H1 (cell line): ENCODE measurements at regions not wholly inside any gene's neighbourhood (a gene's known extent, or its start where the extent isn't known, plus 50 kb on each side); places are given as distances from the start of the nearest gene placed in this dataset.

ENCODE experiments used
- CTCF ChIA-PET: fragments of 300-600 bp; sonication (Branson Sonifier 250); formaldehyde crosslinking; loops from one replicate; lab custom pipeline; 2021; ENCODE audit not compliant: partially characterized antibody; lab: Charles Lee
- POLR2A ChIA-PET: fragments of 300-600 bp; sonication (Branson Sonifier 250); formaldehyde crosslinking; loops from one replicate; lab custom pipeline; 2021; ENCODE audit warnings: inconsistent platforms; ENCODE audit not compliant: partially characterized antibody; lab: Charles Lee
- DNase-seq, 2 experiments: peaks; one replicate each; pipeline versions ENCODE4 v3.0.0 to v3.0.0-alpha.2; 2010 to 2022; ENCODE audit warnings: low spot score in 2 of 2, low read depth in 1 of 2, mixed read lengths in 1 of 2
- FAIRE-seq: peaks from 2 replicates; lab custom pipeline; 2011; peaks lifted over from hg19 to GRCh38; lab: Jason Lieb, UNC
- H2AFZ ChIP-seq: 2 replicates; pipeline ENCODE4 v1.8.1; 2012; ENCODE audit warnings: low read length, inconsistent platforms
- H2AK5ac ChIP-seq: 2 replicates; pipeline ENCODE4 v1.6.1; 2013; ENCODE audit warnings: low read depth, low read length
- H2BK120ac ChIP-seq: replicated peaks from 2 replicates; pipeline ENCODE3; 2013; ENCODE audit warnings: low read depth, low read length, inconsistent platforms
- H2BK12ac ChIP-seq: 2 replicates; pipeline ENCODE4 v1.6.1; 2013; ENCODE audit warnings: low read depth, low read length
- H2BK15ac ChIP-seq: 2 replicates; pipeline ENCODE4 v1.6.1; 2013; ENCODE audit warnings: low read length
- H2BK20ac ChIP-seq: 2 replicates; pipeline ENCODE4 v1.6.1; 2013; ENCODE audit warnings: low read length
- H2BK5ac ChIP-seq: 2 replicates; pipeline ENCODE4 v1.6.1; 2013; ENCODE audit warnings: low read depth, low read length
- H3K14ac ChIP-seq: 2 replicates; pipeline ENCODE4 v1.6.1; 2013; ENCODE audit warnings: inconsistent platforms; ENCODE audit not compliant: insufficient read length
- H3K18ac ChIP-seq: 2 replicates; pipeline ENCODE4 v1.6.1; 2013; ENCODE audit warnings: low read length; ENCODE audit errors: extremely low read depth
- H3K23ac ChIP-seq: 2 replicates; pipeline ENCODE4 v1.6.1; 2013; ENCODE audit warnings: inconsistent platforms; ENCODE audit not compliant: insufficient read length
- H3K23me2 ChIP-seq: 2 replicates; pipeline ENCODE4 v1.6.1; 2013; ENCODE audit warnings: low read depth, low read length
- H3K27ac ChIP-seq: 2 replicates; pipeline ENCODE4 v1.6.1; 2011; ENCODE audit warnings: low read depth, low read length, inconsistent platforms
- H3K27me3 ChIP-seq, 4 experiments: replicated peaks in 1 of 4; 1 replicate in 1 of 4; 2 replicates in 3 of 4; pipeline versions ENCODE4 v1.6.1 to v1.8.1; 2011 to 2013; ENCODE audit warnings: low read length in 3 of 4, mild to moderate bottlenecking in 3 of 4, inconsistent platforms in 2 of 4, mixed read lengths in 2 of 4, moderate library complexity in 1 of 4; ENCODE audit not compliant: control insufficient read depth in 3 of 4, insufficient read depth in 3 of 4; ENCODE audit errors: extremely low read depth in 1 of 4
- H3K36me3 ChIP-seq, 4 experiments: 2 replicates each; pipeline versions ENCODE4 v1.6.1 to v1.8.1; 2011 to 2013; ENCODE audit warnings: mild to moderate bottlenecking in 4 of 4, low read length in 3 of 4, moderate library complexity in 2 of 4, control low read depth in 1 of 4, inconsistent platforms in 1 of 4; ENCODE audit not compliant: insufficient read depth in 4 of 4, control insufficient read depth in 2 of 4
- H3K4ac ChIP-seq: replicated peaks from 2 replicates; pipeline ENCODE3; 2013; ENCODE audit warnings: low read length, low read depth, mixed read lengths, inconsistent platforms; ENCODE audit not compliant: insufficient read length
- H3K4me1 ChIP-seq, 4 experiments: replicated peaks in 1 of 4; 1 replicate in 1 of 4; 2 replicates in 3 of 4; pipeline versions ENCODE4 v1.6.1 to v1.8.1; 2011 to 2013; ENCODE audit warnings: low read length in 3 of 4, inconsistent platforms in 2 of 4, mixed read lengths in 1 of 4; ENCODE audit not compliant: insufficient read depth in 4 of 4, control insufficient read depth in 3 of 4
- H3K4me2 ChIP-seq, 2 experiments: 2 replicates each; pipeline versions ENCODE4 v1.6.1 to v1.8.1; 2011 to 2013; ENCODE audit warnings: low read depth in 2 of 2, low read length in 2 of 2, control low read depth in 1 of 2, inconsistent platforms in 1 of 2, mild to moderate bottlenecking in 1 of 2; ENCODE audit not compliant: insufficient read depth in 1 of 2
- H3K4me3 ChIP-seq, 4 experiments: fragments of 200-600, 300-600 bp in 1 of 4; sonication (generic), shearing (Covaris generic), sonication (Bioruptor Twin) in 1 of 4; 2 replicates each; pipeline versions ENCODE4 v1.5.1 to v1.8.1; 2011 to 2016; ENCODE audit warnings: low read length in 4 of 4, low read depth in 3 of 4, control low read depth in 2 of 4, inconsistent platforms in 2 of 4, mild to moderate bottlenecking in 2 of 4, mixed read lengths in 1 of 4, moderate library complexity in 1 of 4; ENCODE audit not compliant: insufficient read depth in 2 of 4; ENCODE audit errors: extremely low read depth in 1 of 4
- H3K56ac ChIP-seq: replicated peaks from 2 replicates; pipeline ENCODE3; 2013; ENCODE audit warnings: low read depth, mild to moderate bottlenecking, mixed read lengths, low read length, inconsistent platforms; ENCODE audit not compliant: insufficient read length
- H3K79me1 ChIP-seq: 2 replicates; pipeline ENCODE4 v1.6.1; 2013; ENCODE audit warnings: low read depth, low read length, control low read depth
- H3K79me2 ChIP-seq, 2 experiments: 2 replicates each; pipeline versions ENCODE4 v1.6.1 to v1.8.1; 2012 to 2013; ENCODE audit warnings: low read length in 2 of 2, mild to moderate bottlenecking in 2 of 2, inconsistent platforms in 1 of 2; ENCODE audit not compliant: insufficient read depth in 2 of 2, control insufficient read depth in 1 of 2
- H3K9ac ChIP-seq, 4 experiments: replicated peaks in 1 of 4; 1 replicate in 1 of 4; 2 replicates in 3 of 4; pipeline versions ENCODE4 v1.6.1 to v1.8.1; 2011 to 2013; ENCODE audit warnings: low read depth in 3 of 4, low read length in 3 of 4, control low read depth in 2 of 4, mild to moderate bottlenecking in 2 of 4, moderate library complexity in 2 of 4, inconsistent platforms in 1 of 4; ENCODE audit errors: extremely low read depth in 1 of 4
- H3K9me3 ChIP-seq, 2 experiments: 2 replicates each; pipeline versions ENCODE4 v1.6.1 to v1.8.1; 2012 to 2013; ENCODE audit warnings: mild to moderate bottlenecking in 2 of 2, moderate library complexity in 2 of 2, control low read depth in 1 of 2, inconsistent platforms in 1 of 2, low read depth in 1 of 2, low read length in 1 of 2, mixed read lengths in 1 of 2; ENCODE audit not compliant: insufficient read depth in 2 of 2
- H4K20me1 ChIP-seq, 2 experiments: replicated peaks in 1 of 2; 2 replicates each; pipeline versions ENCODE3 to v1.8.1; 2011 to 2013; ENCODE audit warnings: inconsistent platforms in 2 of 2, low read length in 2 of 2, mild to moderate bottlenecking in 1 of 2; ENCODE audit not compliant: insufficient read depth in 2 of 2, control insufficient read depth in 1 of 2
- H4K5ac ChIP-seq: 2 replicates; pipeline ENCODE4 v1.6.1; 2013; ENCODE audit warnings: low read length, low read depth, mixed read lengths, inconsistent platforms; ENCODE audit not compliant: insufficient read length
- H4K8ac ChIP-seq: 2 replicates; pipeline ENCODE4 v1.8.0; 2013; ENCODE audit warnings: mild to moderate bottlenecking, moderate library complexity, low read length, inconsistent platforms; ENCODE audit not compliant: insufficient read depth; ENCODE audit errors: extremely low read depth
- H4K91ac ChIP-seq: replicated peaks from 2 replicates; pipeline ENCODE3; 2013; ENCODE audit warnings: low read length, mixed read lengths, inconsistent platforms; ENCODE audit not compliant: insufficient read length
- CEBPB ChIP-seq: IDR thresholded peaks from 2 replicates; pipeline ENCODE4 v1.6.1; 2012; ENCODE audit warnings: low read depth, low read length
- GABPA ChIP-seq: IDR thresholded peaks from 2 replicates; pipeline ENCODE4 v1.6.1; 2011; ENCODE audit warnings: mild to moderate bottlenecking, low read length, moderate library complexity, borderline replicate concordance; ENCODE audit not compliant: insufficient read depth
- GTF2F1 ChIP-seq: IDR thresholded peaks from 2 replicates; pipeline ENCODE4 v1.6.1; 2012; ENCODE audit warnings: low read depth, low read length, improper control_type of control experiment, borderline replicate concordance
- HDAC6 ChIP-seq: IDR thresholded peaks from one replicate; pipeline ENCODE4 v1.7.1; 2012; ENCODE audit warnings: low read depth, mild to moderate bottlenecking, inconsistent platforms, low read length, moderate library complexity
- NANOG ChIP-seq: IDR thresholded peaks from 2 replicates; pipeline ENCODE4 v1.6.1; 2011; ENCODE audit warnings: low read length, low read depth, mild to moderate bottlenecking, inconsistent platforms; ENCODE audit not compliant: insufficient read depth, poor library complexity, severe bottlenecking
- RAD21 ChIP-seq, 2 experiments: IDR thresholded peaks in 1 of 2; conservative IDR thresholded peaks in 1 of 2; 2 replicates each; pipeline ENCODE4 v1.6.1; 2011; ENCODE audit warnings: low read depth in 2 of 2, low read length in 2 of 2, improper control_type of control experiment in 1 of 2, inconsistent platforms in 1 of 2, mild to moderate bottlenecking in 1 of 2, moderate library complexity in 1 of 2
- RNF2 ChIP-seq: fragments of 200-900, 300-1000 bp; sonication (generic); IDR thresholded peaks from 2 replicates; pipeline ENCODE4 v1.7.1; 2016; ENCODE audit warnings: borderline replicate concordance, low read depth, mild to moderate bottlenecking, antibody characterized with exemption, low read length; ENCODE audit not compliant: poor library complexity, severe bottlenecking; ENCODE audit errors: missing control alignments
- SP4 ChIP-seq: IDR thresholded peaks from 2 replicates; pipeline ENCODE4 v1.6.1; 2012; ENCODE audit warnings: low read length, inconsistent platforms
- TAF1 ChIP-seq: IDR thresholded peaks from 2 replicates; pipeline ENCODE4 v1.6.1; 2011; ENCODE audit warnings: mild to moderate bottlenecking, low read depth, low read length
- TAF7 ChIP-seq: optimal IDR thresholded peaks from 2 replicates; pipeline ENCODE3; 2011; ENCODE audit warnings: low read depth, mild to moderate bottlenecking, inconsistent platforms, low read length, moderate library complexity, borderline replicate concordance
- WGBS, 2 experiments: shearing (Covaris generic) in 1 of 2; methylation state at CpG; one replicate each; pipeline versions ENCODE4 v1.1.6 to v1.1.7; 2013 to 2015; ENCODE audit warnings: low lambda C conversion rate in 2 of 2, mixed read lengths in 2 of 2, inconsistent platforms in 1 of 2, low coverage in 1 of 2, missing lambda C conversion rate in 1 of 2; ENCODE audit not compliant: insufficient replicate concordance in 2 of 2, insufficient coverage in 1 of 2, insufficient read length in 1 of 2; ENCODE audit errors: extremely low coverage in 1 of 2, missing lambda C conversion rate in 1 of 2; 5-methylcytosine and 5-hydroxymethylcytosine counted together
- TF ChIP-seq, protein P1 (sequence below), 3 experiments: IDR thresholded peaks; 1 replicate in 2 of 3; 2 replicates in 1 of 3; pipeline versions ENCODE4 v1.5.1 to v1.6.1; 2011; ENCODE audit warnings: low read length in 3 of 3, mild to moderate bottlenecking in 3 of 3, inconsistent platforms in 2 of 3, low read depth in 1 of 3, moderate library complexity in 1 of 3; ENCODE audit not compliant: insufficient read depth in 1 of 3; ENCODE audit errors: control extremely low read depth in 1 of 3

GRCh38 chr19:28430214-28430613, 782.7 kb downstream of the UQCRFS1 start:
- Histone ChIP-seq H3K56ac (no peak overlapping the region), H3K23ac (no peak overlapping the region), H2BK15ac (no peak overlapping the region), H3K4ac (no peak overlapping the region), H3K27ac (no peak overlapping the region), H4K91ac (no peak overlapping the region), H3K27me3 (no peaks in the 10 kb centered on the region), H4K20me1 (no peaks in the 10 kb centered on the region), H2BK12ac (no peak overlapping the region), H3K9ac (no peak overlapping the region), H2BK5ac (no peak overlapping the region), H3K23me2 (no peaks in the 10 kb centered on the region), H3K14ac (no peak overlapping the region), H2AFZ (no peak overlapping the region), H3K79me2 (no peaks in the 10 kb centered on the region), H2BK120ac (no peak overlapping the region), H3K9me3 (peaks cover 6% of the 10 kb centered on the region in 2 experiments; a peak in 3 of 4 replicates), H3K18ac (no peak overlapping the region), H3K4me3 (no peak overlapping the region), H2AK5ac (no peak overlapping the region), H3K4me1 (peaks cover 0 to 16% (median 11%) of the 10 kb centered on the region in 4 experiments; a peak in 5 of 7 replicates), H4K5ac (no peak overlapping the region), H3K4me2 (no peak overlapping the region; a peak in 1 of 4 replicates), H2BK20ac (no peak overlapping the region), H3K36me3 (no peaks in the 10 kb centered on the region; a peak in 1 of 8 replicates), H4K8ac (no peak overlapping the region), H3K79me1 (no peaks in the 10 kb centered on the region)
- WGBS, 2 experiments, result 82% methylated on average over 2 of the region's 2 CpGs; no CpG with 5 or more reads in 1 of the 2 experiments
- CTCF ChIA-PET, result interaction anchor here (1.0 to 1.4 kb wide), 2 partner anchors 27 to 204 kb away, joined by 3 to 4 read pairs; no protein-coding TSS in a partner anchor
- DNase-seq (peak in 1 of 2 experiments; percentile 11), FAIRE-seq (no peak)
- POLR2A ChIA-PET, result interaction anchor here (1.3 to 1.7 kb wide), 2 partner anchors 16 to 20 kb away, joined by 4 to 5 read pairs; no protein-coding TSS in a partner anchor
- no peak for TF ChIP-seq SP4
- TF ChIP-seq TAF7, result no peak
- no peak for TF ChIP-seq HDAC6
- TF ChIP-seq, protein P1, sequence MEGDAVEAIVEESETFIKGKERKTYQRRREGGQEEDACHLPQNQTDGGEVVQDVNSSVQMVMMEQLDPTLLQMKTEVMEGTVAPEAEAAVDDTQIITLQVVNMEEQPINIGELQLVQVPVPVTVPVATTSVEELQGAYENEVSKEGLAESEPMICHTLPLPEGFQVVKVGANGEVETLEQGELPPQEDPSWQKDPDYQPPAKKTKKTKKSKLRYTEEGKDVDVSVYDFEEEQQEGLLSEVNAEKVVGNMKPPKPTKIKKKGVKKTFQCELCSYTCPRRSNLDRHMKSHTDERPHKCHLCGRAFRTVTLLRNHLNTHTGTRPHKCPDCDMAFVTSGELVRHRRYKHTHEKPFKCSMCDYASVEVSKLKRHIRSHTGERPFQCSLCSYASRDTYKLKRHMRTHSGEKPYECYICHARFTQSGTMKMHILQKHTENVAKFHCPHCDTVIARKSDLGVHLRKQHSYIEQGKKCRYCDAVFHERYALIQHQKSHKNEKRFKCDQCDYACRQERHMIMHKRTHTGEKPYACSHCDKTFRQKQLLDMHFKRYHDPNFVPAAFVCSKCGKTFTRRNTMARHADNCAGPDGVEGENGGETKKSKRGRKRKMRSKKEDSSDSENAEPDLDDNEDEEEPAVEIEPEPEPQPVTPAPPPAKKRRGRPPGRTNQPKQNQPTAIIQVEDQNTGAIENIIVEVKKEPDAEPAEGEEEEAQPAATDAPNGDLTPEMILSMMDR (IDR thresholded peaks at IDR 0.05; ENCODE audit: control extremely low read depth in 1 of 3, insufficient read depth in 1 of 3, low read depth in 1 of 3, low read length in 3 of 3), result no peak
- TF ChIP-seq CEBPB, result no peak
- TF ChIP-seq RNF2, result no peak
- TF ChIP-seq RAD21 (IDR thresholded peaks at IDR 0.05 in 1 of 2, conservative IDR thresholded peaks at IDR 0.05 in 1 of 2; ENCODE audit: low read depth in 2 of 2, low read length in 2 of 2), result no peak
- no peak for TF ChIP-seq NANOG
- no peak for TF ChIP-seq GABPA
- no peak for TF ChIP-seq GTF2F1
- TF ChIP-seq TAF1, result no peak
